HG03378 (cell line): ENCODE measurements at regions not wholly inside any gene's neighbourhood (a gene's known extent, or its start where the extent isn't known, plus 50 kb on each side); places are given as distances from the start of the nearest gene placed in this dataset.
"Not testable (repeated sequence)": the region's sequence is repeated elsewhere in the genome, so short reads cannot be mapped to it uniquely, and the experiment has no call there.

Source experiments
- ATAC-seq: cut with Tn5 transposase; IDR thresholded peaks from one replicate; pipeline ENCODE4 v1.9.1; 2021; ENCODE audit warnings: mild to moderate bottlenecking, moderate library complexity; ENCODE audit not compliant: unreplicated experiment

- ATAC-seq: no peak
These were observed 302.0 kb downstream of the SIPA1L2 start for GRCh38 chr1:232327899-232328298.

GRCh38 chr1:232327269-232327668 lies 302.7 kb downstream of the SIPA1L2 start:
- no peak for ATAC-seq

GRCh38 chr1:232322162-232322734 lies 307.7 kb downstream of the SIPA1L2 start:
- ATAC-seq: no peak

GRCh38 chr1:232319518-232320210 lies 310.3 kb downstream of the SIPA1L2 start:
- ATAC-seq: no peak

- no peak for ATAC-seq
These were observed 310.9 kb downstream of the SIPA1L2 start for GRCh38 chr1:232319072-232319471.

- ATAC-seq: no peak
These were observed 311.8 kb downstream of the SIPA1L2 start for GRCh38 chr1:232318143-232318542.

GRCh38 chr1:232317350-232317749 lies 312.6 kb downstream of the SIPA1L2 start:
- no peak for ATAC-seq

GRCh38 chr1:232316864-232317263 lies 313.1 kb downstream of the SIPA1L2 start:
- no peak for ATAC-seq

- ATAC-seq: not testable (repeated sequence)
These were observed 316.1 kb downstream of the SIPA1L2 start for GRCh38 chr1:232313876-232314275.

- ATAC-seq: no peak
These were observed 319.4 kb downstream of the SIPA1L2 start for GRCh38 chr1:232310541-232310940.

GRCh38 chr1:232308616-232309015 lies 321.3 kb downstream of the SIPA1L2 start:
- ATAC-seq: no peak

- ATAC-seq: no peak
These were observed 322.5 kb downstream of the SIPA1L2 start for GRCh38 chr1:232307296-232308017.

GRCh38 chr1:232306269-232306961 lies 323.5 kb downstream of the SIPA1L2 start:
- no peak for ATAC-seq

GRCh38 chr1:232305050-232305449 lies 324.9 kb downstream of the SIPA1L2 start:
- no peak for ATAC-seq

- no peak for ATAC-seq
These were observed 326.7 kb downstream of the SIPA1L2 start for GRCh38 chr1:232303222-232303620.

- no peak for ATAC-seq
These were observed 327.3 kb downstream of the SIPA1L2 start for GRCh38 chr1:232302376-232303221.

- ATAC-seq: no peak
These were observed 328.7 kb downstream of the SIPA1L2 start for GRCh38 chr1:232301246-232301645.

GRCh38 chr1:232300466-232300865 lies 329.5 kb downstream of the SIPA1L2 start:
- no peak for ATAC-seq

GRCh38 chr1:232296461-232296860 lies 333.5 kb downstream of the SIPA1L2 start:
- ATAC-seq: no peak

GRCh38 chr1:232293361-232293760 lies 336.6 kb downstream of the SIPA1L2 start:
- ATAC-seq: no peak

GRCh38 chr1:232292818-232293217 lies 337.1 kb downstream of the SIPA1L2 start:
- no peak for ATAC-seq
